ENCODE measurements at regions not wholly inside any gene's neighbourhood (a gene's known extent, or its start where the extent isn't known, plus 50 kb on each side); places are given as distances from the start of the nearest gene placed in this dataset.

DNA sequence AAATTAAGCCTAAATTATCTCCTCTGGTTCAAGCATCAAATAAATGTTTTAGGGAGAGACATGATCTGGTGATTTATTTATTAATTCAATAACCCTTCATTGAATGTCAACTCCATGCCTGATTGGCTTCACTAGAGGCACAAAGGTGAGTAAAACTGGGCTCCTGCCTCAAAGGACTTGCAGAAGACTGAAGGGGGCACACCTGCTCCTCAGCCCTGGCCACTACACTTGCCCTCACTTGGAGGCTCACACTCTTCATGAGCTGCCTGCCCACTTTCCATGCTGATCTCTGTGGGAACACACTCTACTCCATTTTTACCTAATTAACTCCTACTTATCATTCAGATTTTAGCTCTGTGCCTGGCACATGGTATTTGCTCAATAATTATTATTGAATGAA is 84.4 kb upstream of the KCNMB2 start:
- no peaks in the 10 kb centered on the region for H3K27me3 ChIP-seq (ENCODE audit: insufficient read depth, low read depth, low read length)
- no peaks in the 10 kb centered on the region for H3K9me2 ChIP-seq (ENCODE audit: insufficient read depth, low read length)
- H3K27ac ChIP-seq (ENCODE audit: low read length), result no peak overlapping the region
- H3K4me2 ChIP-seq (ENCODE audit: low read length), result no peak overlapping the region
- H3K4me3 ChIP-seq (ENCODE audit: low read length), result no peak overlapping the region
- H3K9ac ChIP-seq (ENCODE audit: low read length), result no peak overlapping the region
- no peaks in the 10 kb centered on the region for H3K9me3 ChIP-seq (ENCODE audit: low read length)
- H4K20me1 ChIP-seq (ENCODE audit: insufficient read depth), result no peaks in the 10 kb centered on the region
- TF ChIP-seq TAF1 (IDR thresholded peaks at IDR 0.05; ENCODE audit: low read depth) (no peak), POLR2AphosphoS5 (IDR thresholded peaks at IDR 0.05) (no peak), REST (IDR thresholded peaks at IDR 0.05; ENCODE audit: borderline replicate concordance) (no peak), MXI1 (conservative IDR thresholded peaks at IDR 0.05; ENCODE audit: poor library complexity, severe bottlenecking) (no peak), RAD21 (conservative IDR thresholded peaks at IDR 0.05) (no peak), SMC3 (conservative IDR thresholded peaks at IDR 0.05; ENCODE audit: poor library complexity) (no peak), EZH2 (IDR thresholded peaks at IDR 0.05; ENCODE audit: borderline replicate concordance, insufficient read depth, low read length, poor library complexity, severe bottlenecking) (no peak), EP300 (conservative IDR thresholded peaks at IDR 0.05; ENCODE audit: poor library complexity, severe bottlenecking) (no peak)
- TF ChIP-seq, protein P1, sequence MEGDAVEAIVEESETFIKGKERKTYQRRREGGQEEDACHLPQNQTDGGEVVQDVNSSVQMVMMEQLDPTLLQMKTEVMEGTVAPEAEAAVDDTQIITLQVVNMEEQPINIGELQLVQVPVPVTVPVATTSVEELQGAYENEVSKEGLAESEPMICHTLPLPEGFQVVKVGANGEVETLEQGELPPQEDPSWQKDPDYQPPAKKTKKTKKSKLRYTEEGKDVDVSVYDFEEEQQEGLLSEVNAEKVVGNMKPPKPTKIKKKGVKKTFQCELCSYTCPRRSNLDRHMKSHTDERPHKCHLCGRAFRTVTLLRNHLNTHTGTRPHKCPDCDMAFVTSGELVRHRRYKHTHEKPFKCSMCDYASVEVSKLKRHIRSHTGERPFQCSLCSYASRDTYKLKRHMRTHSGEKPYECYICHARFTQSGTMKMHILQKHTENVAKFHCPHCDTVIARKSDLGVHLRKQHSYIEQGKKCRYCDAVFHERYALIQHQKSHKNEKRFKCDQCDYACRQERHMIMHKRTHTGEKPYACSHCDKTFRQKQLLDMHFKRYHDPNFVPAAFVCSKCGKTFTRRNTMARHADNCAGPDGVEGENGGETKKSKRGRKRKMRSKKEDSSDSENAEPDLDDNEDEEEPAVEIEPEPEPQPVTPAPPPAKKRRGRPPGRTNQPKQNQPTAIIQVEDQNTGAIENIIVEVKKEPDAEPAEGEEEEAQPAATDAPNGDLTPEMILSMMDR (IDR thresholded peaks at IDR 0.05; ENCODE audit: poor library complexity, severe bottlenecking), result no peak
- no peaks in the 10 kb centered on the region for H3F3A ChIP-seq (ENCODE audit: insufficient read depth, low read length, poor library complexity, severe bottlenecking)
- no peaks in the 10 kb centered on the region for H3K36me3 ChIP-seq (ENCODE audit: insufficient read depth, low read length)
- no peaks in the 10 kb centered on the region for H3K79me2 ChIP-seq (replicated peaks; ENCODE audit: insufficient read depth, low read length)
- H2AFZ ChIP-seq (ENCODE audit: low read depth, low read length), result no peak overlapping the region

DNA sequence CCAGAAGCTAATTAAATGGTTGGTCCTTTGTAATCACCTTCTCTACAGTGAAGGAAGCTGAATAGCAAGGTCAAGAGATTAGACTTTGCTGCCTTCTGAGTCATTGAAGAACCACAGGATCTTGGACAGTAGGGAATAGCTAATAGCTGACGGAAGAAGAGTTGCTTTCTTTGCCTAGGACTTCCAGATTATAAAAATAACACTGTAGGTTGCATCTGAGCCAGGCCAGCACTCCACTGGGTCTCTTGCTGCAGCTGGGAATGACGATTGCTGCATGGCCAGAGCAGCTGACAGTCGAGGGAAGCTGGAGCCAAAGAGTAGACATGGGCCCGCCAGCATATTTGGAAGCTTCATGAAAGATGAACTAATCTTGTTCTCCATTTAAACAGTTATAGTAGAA is 81.5 kb upstream of the KCNMB2 start:
- Histone ChIP-seq H3K27ac (ENCODE audit: low read length) (no peak overlapping the region), H3K27me3 (ENCODE audit: insufficient read depth, low read depth, low read length) (no peaks in the 10 kb centered on the region), H2AFZ (ENCODE audit: low read depth, low read length) (no peak overlapping the region), H3K9me3 (ENCODE audit: low read length) (no peaks in the 10 kb centered on the region), H4K20me1 (ENCODE audit: insufficient read depth) (no peaks in the 10 kb centered on the region), H3K79me2 (replicated peaks; ENCODE audit: insufficient read depth, low read length) (no peaks in the 10 kb centered on the region), H3K9ac (ENCODE audit: low read length) (no peak overlapping the region), H3F3A (ENCODE audit: insufficient read depth, low read length, poor library complexity, severe bottlenecking) (no peaks in the 10 kb centered on the region), H3K4me3 (ENCODE audit: low read length) (no peak overlapping the region), H3K36me3 (ENCODE audit: insufficient read depth, low read length) (no peaks in the 10 kb centered on the region), H3K9me2 (ENCODE audit: insufficient read depth, low read length) (no peaks in the 10 kb centered on the region), H3K4me2 (ENCODE audit: low read length) (no peak overlapping the region)
- TF ChIP-seq SMC3 (conservative IDR thresholded peaks at IDR 0.05; ENCODE audit: poor library complexity), result no peak
- TF ChIP-seq POLR2AphosphoS5 (IDR thresholded peaks at IDR 0.05), result no peak
- TF ChIP-seq EZH2 (IDR thresholded peaks at IDR 0.05; ENCODE audit: borderline replicate concordance, insufficient read depth, low read length, poor library complexity, severe bottlenecking), result no peak
- no peak for TF ChIP-seq EP300 (conservative IDR thresholded peaks at IDR 0.05; ENCODE audit: poor library complexity, severe bottlenecking)
- no peak for TF ChIP-seq MXI1 (conservative IDR thresholded peaks at IDR 0.05; ENCODE audit: poor library complexity, severe bottlenecking)
- TF ChIP-seq REST (IDR thresholded peaks at IDR 0.05; ENCODE audit: borderline replicate concordance), result no peak
- TF ChIP-seq TAF1 (IDR thresholded peaks at IDR 0.05; ENCODE audit: low read depth), result no peak
- no peak for TF ChIP-seq RAD21 (conservative IDR thresholded peaks at IDR 0.05)
- TF ChIP-seq, protein P1 (IDR thresholded peaks at IDR 0.05; ENCODE audit: poor library complexity, severe bottlenecking), result no peak

Data from neural cell (in vitro differentiated cells).